H1 (cell line): ENCODE measurements at regions not wholly inside any gene's neighbourhood (a gene's known extent, or its start where the extent isn't known, plus 50 kb on each side); places are given as distances from the start of the nearest gene placed in this dataset.

Experiments used
- CTCF ChIA-PET: fragments of 300-600 bp; sonication (Branson Sonifier 250); formaldehyde crosslinking; loops from one replicate; lab custom pipeline; 2021; ENCODE audit not compliant: partially characterized antibody; lab: Charles Lee
- POLR2A ChIA-PET: fragments of 300-600 bp; sonication (Branson Sonifier 250); formaldehyde crosslinking; loops from one replicate; lab custom pipeline; 2021; ENCODE audit warnings: inconsistent platforms; ENCODE audit not compliant: partially characterized antibody; lab: Charles Lee
- DNase-seq, 2 experiments: peaks; one replicate each; pipeline versions ENCODE4 v3.0.0 to v3.0.0-alpha.2; 2010 to 2022; ENCODE audit warnings: low spot score in 2 of 2, low read depth in 1 of 2, mixed read lengths in 1 of 2
- FAIRE-seq: peaks from 2 replicates; lab custom pipeline; 2011; peaks lifted over from hg19 to GRCh38; lab: Jason Lieb, UNC
- H2AFZ ChIP-seq: 2 replicates; pipeline ENCODE4 v1.8.1; 2012; ENCODE audit warnings: low read length, inconsistent platforms
- H2AK5ac ChIP-seq: 2 replicates; pipeline ENCODE4 v1.6.1; 2013; ENCODE audit warnings: low read depth, low read length
- H2BK120ac ChIP-seq: replicated peaks from 2 replicates; pipeline ENCODE3; 2013; ENCODE audit warnings: low read depth, low read length, inconsistent platforms
- H2BK12ac ChIP-seq: 2 replicates; pipeline ENCODE4 v1.6.1; 2013; ENCODE audit warnings: low read depth, low read length
- H2BK15ac ChIP-seq: 2 replicates; pipeline ENCODE4 v1.6.1; 2013; ENCODE audit warnings: low read length
- H2BK20ac ChIP-seq: 2 replicates; pipeline ENCODE4 v1.6.1; 2013; ENCODE audit warnings: low read length
- H2BK5ac ChIP-seq: 2 replicates; pipeline ENCODE4 v1.6.1; 2013; ENCODE audit warnings: low read depth, low read length
- H3K14ac ChIP-seq: 2 replicates; pipeline ENCODE4 v1.6.1; 2013; ENCODE audit warnings: inconsistent platforms; ENCODE audit not compliant: insufficient read length
- H3K18ac ChIP-seq: 2 replicates; pipeline ENCODE4 v1.6.1; 2013; ENCODE audit warnings: low read length; ENCODE audit errors: extremely low read depth
- H3K23ac ChIP-seq: 2 replicates; pipeline ENCODE4 v1.6.1; 2013; ENCODE audit warnings: inconsistent platforms; ENCODE audit not compliant: insufficient read length
- H3K23me2 ChIP-seq: 2 replicates; pipeline ENCODE4 v1.6.1; 2013; ENCODE audit warnings: low read depth, low read length
- H3K27ac ChIP-seq: 2 replicates; pipeline ENCODE4 v1.6.1; 2011; ENCODE audit warnings: low read depth, low read length, inconsistent platforms
- H3K27me3 ChIP-seq, 4 experiments: replicated peaks in 1 of 4; 1 replicate in 1 of 4; 2 replicates in 3 of 4; pipeline versions ENCODE4 v1.6.1 to v1.8.1; 2011 to 2013; ENCODE audit warnings: low read length in 3 of 4, mild to moderate bottlenecking in 3 of 4, inconsistent platforms in 2 of 4, mixed read lengths in 2 of 4, moderate library complexity in 1 of 4; ENCODE audit not compliant: control insufficient read depth in 3 of 4, insufficient read depth in 3 of 4; ENCODE audit errors: extremely low read depth in 1 of 4
- H3K36me3 ChIP-seq, 4 experiments: 2 replicates each; pipeline versions ENCODE4 v1.6.1 to v1.8.1; 2011 to 2013; ENCODE audit warnings: mild to moderate bottlenecking in 4 of 4, low read length in 3 of 4, moderate library complexity in 2 of 4, control low read depth in 1 of 4, inconsistent platforms in 1 of 4; ENCODE audit not compliant: insufficient read depth in 4 of 4, control insufficient read depth in 2 of 4
- H3K4ac ChIP-seq: replicated peaks from 2 replicates; pipeline ENCODE3; 2013; ENCODE audit warnings: low read length, low read depth, mixed read lengths, inconsistent platforms; ENCODE audit not compliant: insufficient read length
- H3K4me1 ChIP-seq, 4 experiments: replicated peaks in 1 of 4; 1 replicate in 1 of 4; 2 replicates in 3 of 4; pipeline versions ENCODE4 v1.6.1 to v1.8.1; 2011 to 2013; ENCODE audit warnings: low read length in 3 of 4, inconsistent platforms in 2 of 4, mixed read lengths in 1 of 4; ENCODE audit not compliant: insufficient read depth in 4 of 4, control insufficient read depth in 3 of 4
- H3K4me2 ChIP-seq, 2 experiments: 2 replicates each; pipeline versions ENCODE4 v1.6.1 to v1.8.1; 2011 to 2013; ENCODE audit warnings: low read depth in 2 of 2, low read length in 2 of 2, control low read depth in 1 of 2, inconsistent platforms in 1 of 2, mild to moderate bottlenecking in 1 of 2; ENCODE audit not compliant: insufficient read depth in 1 of 2
- H3K4me3 ChIP-seq, 4 experiments: fragments of 200-600, 300-600 bp in 1 of 4; sonication (generic), shearing (Covaris generic), sonication (Bioruptor Twin) in 1 of 4; 2 replicates each; pipeline versions ENCODE4 v1.5.1 to v1.8.1; 2011 to 2016; ENCODE audit warnings: low read length in 4 of 4, low read depth in 3 of 4, control low read depth in 2 of 4, inconsistent platforms in 2 of 4, mild to moderate bottlenecking in 2 of 4, mixed read lengths in 1 of 4, moderate library complexity in 1 of 4; ENCODE audit not compliant: insufficient read depth in 2 of 4; ENCODE audit errors: extremely low read depth in 1 of 4
- H3K56ac ChIP-seq: replicated peaks from 2 replicates; pipeline ENCODE3; 2013; ENCODE audit warnings: low read depth, mild to moderate bottlenecking, mixed read lengths, low read length, inconsistent platforms; ENCODE audit not compliant: insufficient read length
- H3K79me1 ChIP-seq: 2 replicates; pipeline ENCODE4 v1.6.1; 2013; ENCODE audit warnings: low read depth, low read length, control low read depth
- H3K79me2 ChIP-seq, 2 experiments: 2 replicates each; pipeline versions ENCODE4 v1.6.1 to v1.8.1; 2012 to 2013; ENCODE audit warnings: low read length in 2 of 2, mild to moderate bottlenecking in 2 of 2, inconsistent platforms in 1 of 2; ENCODE audit not compliant: insufficient read depth in 2 of 2, control insufficient read depth in 1 of 2
- H3K9ac ChIP-seq, 4 experiments: replicated peaks in 1 of 4; 1 replicate in 1 of 4; 2 replicates in 3 of 4; pipeline versions ENCODE4 v1.6.1 to v1.8.1; 2011 to 2013; ENCODE audit warnings: low read depth in 3 of 4, low read length in 3 of 4, control low read depth in 2 of 4, mild to moderate bottlenecking in 2 of 4, moderate library complexity in 2 of 4, inconsistent platforms in 1 of 4; ENCODE audit errors: extremely low read depth in 1 of 4
- H3K9me3 ChIP-seq, 2 experiments: 2 replicates each; pipeline versions ENCODE4 v1.6.1 to v1.8.1; 2012 to 2013; ENCODE audit warnings: mild to moderate bottlenecking in 2 of 2, moderate library complexity in 2 of 2, control low read depth in 1 of 2, inconsistent platforms in 1 of 2, low read depth in 1 of 2, low read length in 1 of 2, mixed read lengths in 1 of 2; ENCODE audit not compliant: insufficient read depth in 2 of 2
- H4K20me1 ChIP-seq, 2 experiments: replicated peaks in 1 of 2; 2 replicates each; pipeline versions ENCODE3 to v1.8.1; 2011 to 2013; ENCODE audit warnings: inconsistent platforms in 2 of 2, low read length in 2 of 2, mild to moderate bottlenecking in 1 of 2; ENCODE audit not compliant: insufficient read depth in 2 of 2, control insufficient read depth in 1 of 2
- H4K5ac ChIP-seq: 2 replicates; pipeline ENCODE4 v1.6.1; 2013; ENCODE audit warnings: low read length, low read depth, mixed read lengths, inconsistent platforms; ENCODE audit not compliant: insufficient read length
- H4K8ac ChIP-seq: 2 replicates; pipeline ENCODE4 v1.8.0; 2013; ENCODE audit warnings: mild to moderate bottlenecking, moderate library complexity, low read length, inconsistent platforms; ENCODE audit not compliant: insufficient read depth; ENCODE audit errors: extremely low read depth
- H4K91ac ChIP-seq: replicated peaks from 2 replicates; pipeline ENCODE3; 2013; ENCODE audit warnings: low read length, mixed read lengths, inconsistent platforms; ENCODE audit not compliant: insufficient read length
- CBX5 ChIP-seq: fragments of 300-800, 300-1000 bp; sonication (generic); IDR thresholded peaks from 2 replicates; pipeline ENCODE4 v1.7.1; 2016; ENCODE audit warnings: antibody characterized with exemption, low read length, low read depth
- CTBP2 ChIP-seq: IDR thresholded peaks from 2 replicates; pipeline ENCODE4 v1.7.0; 2011; ENCODE audit warnings: borderline replicate concordance, mild to moderate bottlenecking, moderate library complexity, mixed read lengths, low read length; ENCODE audit not compliant: insufficient read depth, insufficient read length
- CTCF ChIP-seq, 3 experiments: IDR thresholded peaks; 1 replicate in 2 of 3; 2 replicates in 1 of 3; pipeline versions ENCODE4 v1.5.1 to v1.6.1; 2011; ENCODE audit warnings: low read length in 3 of 3, mild to moderate bottlenecking in 3 of 3, inconsistent platforms in 2 of 3, low read depth in 1 of 3, moderate library complexity in 1 of 3; ENCODE audit not compliant: insufficient read depth in 1 of 3; ENCODE audit errors: control extremely low read depth in 1 of 3
- EGR1 ChIP-seq: IDR thresholded peaks from 2 replicates; pipeline ENCODE4 v1.6.1; 2011; ENCODE audit warnings: low read depth, low read length, borderline replicate concordance
- FOSL1 ChIP-seq: IDR thresholded peaks from 2 replicates; pipeline ENCODE4 v1.6.1; 2011; ENCODE audit warnings: mild to moderate bottlenecking, low read depth, low read length, moderate library complexity; ENCODE audit not compliant: insufficient read depth
- HDAC2 ChIP-seq, 2 experiments: fragments of 300-600 bp in 1 of 2; sonication (generic) in 1 of 2; IDR thresholded peaks; 2 replicates each; pipeline ENCODE4 v1.6.1; 2011 to 2012; ENCODE audit warnings: low read depth in 2 of 2, low read length in 2 of 2, mild to moderate bottlenecking in 2 of 2, moderate library complexity in 2 of 2, borderline replicate concordance in 1 of 2, inconsistent platforms in 1 of 2
- JUND ChIP-seq: IDR thresholded peaks from 2 replicates; pipeline ENCODE4 v1.6.1; 2011; ENCODE audit warnings: mild to moderate bottlenecking, improper control_type of control experiment, low read length
- POLR2AphosphoS5 ChIP-seq: IDR thresholded peaks from 2 replicates; pipeline ENCODE4 v1.6.1; 2011; ENCODE audit warnings: low read depth, low read length
- RAD21 ChIP-seq, 2 experiments: IDR thresholded peaks in 1 of 2; conservative IDR thresholded peaks in 1 of 2; 2 replicates each; pipeline ENCODE4 v1.6.1; 2011; ENCODE audit warnings: low read depth in 2 of 2, low read length in 2 of 2, improper control_type of control experiment in 1 of 2, inconsistent platforms in 1 of 2, mild to moderate bottlenecking in 1 of 2, moderate library complexity in 1 of 2
- RFX5 ChIP-seq: IDR thresholded peaks from 2 replicates; pipeline ENCODE4 v1.6.1; 2011; ENCODE audit warnings: low read depth, low read length, improper control_type of control experiment, borderline replicate concordance
- SP1 ChIP-seq: IDR thresholded peaks from 2 replicates; pipeline ENCODE4 v1.6.1; 2011; ENCODE audit warnings: low read depth, low read length
- SUZ12 ChIP-seq: fragments of 200-600 bp; sonication (generic); IDR thresholded peaks from 2 replicates; pipeline ENCODE4 v1.6.1; 2012; ENCODE audit warnings: mild to moderate bottlenecking, inconsistent platforms, low read length, moderate library complexity, mixed read lengths
- TCF12 ChIP-seq: IDR thresholded peaks from 2 replicates; pipeline ENCODE4 v1.6.1; 2011; ENCODE audit warnings: low read depth, mild to moderate bottlenecking, low read length

- no peak overlapping the region for H3K4ac ChIP-seq
- no peak overlapping the region for H3K9ac ChIP-seq
- H3K23me2 ChIP-seq: no peaks in the 10 kb centered on the region; the same call in 1 of the 2 replicates
- no peaks in the 10 kb centered on the region for H3K79me2 ChIP-seq
- DNase-seq (no peak), FAIRE-seq (no peak)
- H3K56ac ChIP-seq: no peak overlapping the region
- H2AFZ ChIP-seq: no peak overlapping the region
- H4K91ac ChIP-seq: no peak overlapping the region
- no peaks in the 10 kb centered on the region for H4K20me1 ChIP-seq
- H3K36me3 ChIP-seq: no peaks in the 10 kb centered on the region
- H3K18ac ChIP-seq: no peak overlapping the region
- no peak overlapping the region for H2BK15ac ChIP-seq
- no peak overlapping the region for H3K27ac ChIP-seq
- H3K27me3 ChIP-seq: no peaks in the 10 kb centered on the region
- H3K9me3 ChIP-seq: no peaks in the 10 kb centered on the region
- no peak overlapping the region for H2AK5ac ChIP-seq
- no peaks in the 10 kb centered on the region for H3K4me1 ChIP-seq
- no peak overlapping the region for H3K4me2 ChIP-seq
- H2BK120ac ChIP-seq: no peak overlapping the region
- H4K8ac ChIP-seq: no peak overlapping the region
- H2BK12ac ChIP-seq: no peak overlapping the region
- no peak overlapping the region for H4K5ac ChIP-seq
- no peak overlapping the region for H3K23ac ChIP-seq
- H3K4me3 ChIP-seq: no peak overlapping the region
- POLR2A ChIA-PET: no interaction called here
- no peak overlapping the region for H2BK20ac ChIP-seq
- no peak overlapping the region for H3K14ac ChIP-seq
- H3K79me1 ChIP-seq: no peaks in the 10 kb centered on the region
- CTCF ChIA-PET: no interaction called here
- H2BK5ac ChIP-seq: no peak overlapping the region
- TF ChIP-seq EGR1 (no peak), SP1 (no peak), RAD21 (IDR thresholded peaks at IDR 0.05 in 1 of 2, conservative IDR thresholded peaks at IDR 0.05 in 1 of 2; ENCODE audit: low read depth in 2 of 2, low read length in 2 of 2) (no peak), CTBP2 (no peak), CTCF (IDR thresholded peaks at IDR 0.05; ENCODE audit: control extremely low read depth in 1 of 3, insufficient read depth in 1 of 3, low read depth in 1 of 3, low read length in 3 of 3) (no peak), FOSL1 (no peak), RFX5 (no peak), HDAC2 (IDR thresholded peaks at IDR 0.05; ENCODE audit: borderline replicate concordance in 1 of 2, low read depth in 2 of 2, low read length in 2 of 2) (no peak), CBX5 (no peak), SUZ12 (no peak), POLR2AphosphoS5 (no peak), JUND (no peak), TCF12 (no peak)
Measured at GRCh38 chr15:35822153-35822552, 276.2 kb upstream of the DPH6 start.
